A549 (cell line): ENCODE measurements at regions not wholly inside any gene's neighbourhood (a gene's known extent, or its start where the extent isn't known, plus 50 kb on each side); places are given as distances from the start of the nearest gene placed in this dataset.

Experiments
- ATAC-seq, 2 experiments: fragments of 200-7000 bp in 1 of 2; fragments of >200 bp in 1 of 2; cut with Nextera tagmentation in 1 of 2; cut with Tn5 transposase in 1 of 2; 3 replicates each; pipeline versions ENCODE4 v1.8.0 to v1.9.1; 2018 to 2020; ENCODE audit warnings: mild to moderate bottlenecking in 1 of 2, moderate library complexity in 1 of 2
- CTCF ChIA-PET: fragments of 300-600 bp; sonication (Branson Sonifier 250); formaldehyde crosslinking; extraction: SDS; loops from one replicate; lab custom pipeline; 2021; ENCODE audit warnings: antibody characterized with exemption, inconsistent platforms; lab: Yijun Ruan, JAX
- POLR2A ChIA-PET: fragments of 350-600 bp; formaldehyde crosslinking; extraction: SDS; loops from one replicate; lab custom pipeline; 2021; ENCODE audit warnings: antibody characterized with exemption, inconsistent platforms; lab: Yijun Ruan, JAX
- DNase-seq, 2 experiments: peaks; one replicate each; pipeline versions ENCODE4 v3.0.0 to v3.0.0-alpha.2; 2011 to 2016; ENCODE audit warnings: low read depth in 1 of 2, low spot score in 1 of 2
- FAIRE-seq: peaks from 2 replicates; lab custom pipeline; 2011; peaks lifted over from hg19 to GRCh38; lab: Jason Lieb, UNC
- H3K27ac ChIP-seq, 2 experiments: fragments of >200 bp; sonication (Bioruptor Twin); formaldehyde crosslinking; 3 replicates each; pipeline ENCODE4 v1.5.1; 2016 to 2017
- H3K4me1 ChIP-seq: fragments of >200 bp; sonication (Bioruptor Twin); formaldehyde crosslinking; 3 replicates; pipeline ENCODE4 v1.6.1; 2016
- H3K4me2 ChIP-seq: fragments of >200 bp; sonication (Bioruptor Twin); formaldehyde crosslinking; 3 replicates; pipeline ENCODE4 v1.6.1; 2016
- H3K4me3 ChIP-seq: fragments of >200 bp; sonication (Bioruptor Twin); formaldehyde crosslinking; 3 replicates; pipeline ENCODE4 v1.5.1; 2016
- H3K9me3 ChIP-seq: fragments of >200 bp; sonication (Bioruptor Twin); formaldehyde crosslinking; 3 replicates; pipeline ENCODE4 v1.6.1; 2016
- BCL3 ChIP-seq: fragments of >200 bp; sonication (Bioruptor Twin); formaldehyde crosslinking; IDR thresholded peaks from 3 replicates; pipeline ENCODE4 v1.6.1; 2016
- BHLHE40 ChIP-seq: IDR thresholded peaks from 2 replicates; pipeline ENCODE4 v1.6.1; 2012; ENCODE audit warnings: low read depth, low read length, inconsistent platforms
- EP300 ChIP-seq, 2 experiments: fragments of >200 bp; sonication (Bioruptor Twin); formaldehyde crosslinking; IDR thresholded peaks; 2 replicates in 1 of 2; 3 replicates in 1 of 2; pipeline ENCODE4 v1.6.1; 2016 to 2017
- ESRRA ChIP-seq: fragments of 150-350 bp; IDR thresholded peaks from 2 replicates; pipeline ENCODE4 v1.6.1; 2014; ENCODE audit warnings: mild to moderate bottlenecking, low read length, borderline replicate concordance
- FOXS1 ChIP-seq: fragments of 250-450 bp; sonication (Bioruptor Pico); IDR thresholded peaks from 2 replicates; pipeline ENCODE4 v1.5.0; 2020; ENCODE audit warnings: mild to moderate bottlenecking, moderate library complexity
- GATA3 ChIP-seq: IDR thresholded peaks from 2 replicates; pipeline ENCODE4 v1.6.1; 2012; ENCODE audit warnings: borderline replicate concordance
- HDAC2 ChIP-seq: fragments of 200-600 bp; sonication (generic); IDR thresholded peaks from 2 replicates; pipeline ENCODE4 v1.6.1; 2016
- HEYL ChIP-seq: fragments of 250-450 bp; sonication (Bioruptor Pico); IDR thresholded peaks from 2 replicates; pipeline ENCODE4 v1.8.0; 2021; ENCODE audit warnings: mild to moderate bottlenecking, moderate library complexity
- HMGXB4 ChIP-seq: fragments of 250-450 bp; sonication (Bioruptor Pico); IDR thresholded peaks from 2 replicates; pipeline ENCODE4 v1.5.0; 2021; ENCODE audit warnings: mild to moderate bottlenecking, moderate library complexity, borderline replicate concordance
- HOXB5 ChIP-seq: fragments of 250-450 bp; sonication (Bioruptor Pico); IDR thresholded peaks from 2 replicates; pipeline ENCODE4 v1.5.0; 2020; ENCODE audit warnings: mild to moderate bottlenecking, moderate library complexity
- KDM1A ChIP-seq: fragments of 200-600 bp; sonication (generic); IDR thresholded peaks from 2 replicates; pipeline ENCODE4 v1.6.1; 2016; ENCODE audit warnings: low read depth, mild to moderate bottlenecking
- MAFK ChIP-seq: fragments of 450-650 bp; IDR thresholded peaks from 2 replicates; pipeline ENCODE4 v1.6.1; 2014; ENCODE audit not compliant: partially characterized antibody
- MAZ ChIP-seq: fragments of 150-350 bp; IDR thresholded peaks from 2 replicates; pipeline ENCODE4 v1.6.1; 2014; ENCODE audit warnings: antibody characterized with exemption, low read depth, low read length, borderline replicate concordance
- NPAS2 ChIP-seq: fragments of 250-450 bp; sonication (Bioruptor Pico); IDR thresholded peaks from 2 replicates; pipeline ENCODE4 v1.8.0; 2022; ENCODE audit warnings: mild to moderate bottlenecking, moderate library complexity, borderline replicate concordance
- SMC3 ChIP-seq: fragments of >200 bp; sonication (Bioruptor Twin); formaldehyde crosslinking; IDR thresholded peaks from 3 replicates; pipeline ENCODE4 v1.6.1; 2018; ENCODE audit warnings: inconsistent platforms
- ZNF302 ChIP-seq: fragments of 250-450 bp; sonication (Bioruptor Pico); IDR thresholded peaks from 2 replicates; pipeline ENCODE4 v1.9.0; 2021; ENCODE audit warnings: inconsistent platforms, mild to moderate bottlenecking, moderate library complexity
- ZSCAN20 ChIP-seq: fragments of 250-450 bp; sonication (Bioruptor Pico); IDR thresholded peaks from 2 replicates; pipeline ENCODE4 v1.8.0; 2022; ENCODE audit warnings: mild to moderate bottlenecking, moderate library complexity
- WGBS: methylation state at CpG from one replicate; pipeline ENCODE4 v1.1.6; 2017; ENCODE audit errors: missing lambda C conversion rate; 5-methylcytosine and 5-hydroxymethylcytosine counted together

- Histone ChIP-seq H3K4me3 (no peak overlapping the region), H3K27ac (no peak overlapping the region), H3K4me1 (no peaks in the 10 kb centered on the region), H3K9me3 (no peaks in the 10 kb centered on the region; the same call in 2 of the 3 replicates), H3K4me2 (no peak overlapping the region)
- FAIRE-seq (no peak), DNase-seq (no peak), ATAC-seq (no peak)
- POLR2A ChIA-PET, result no interaction called here
- no peak for TF ChIP-seq ZSCAN20
- no peak for TF ChIP-seq BCL3
- no peak for TF ChIP-seq GATA3
- TF ChIP-seq SMC3, result no peak
- TF ChIP-seq MAZ, result no peak
- no peak for TF ChIP-seq ZNF302 (CRISPR knock-in tag)
- TF ChIP-seq HEYL (CRISPR knock-in tag), result no peak
- TF ChIP-seq HOXB5 (CRISPR knock-in tag), result no peak
- no peak for TF ChIP-seq HDAC2
- no peak for TF ChIP-seq FOXS1 (CRISPR knock-in tag)
- no peak for TF ChIP-seq ESRRA
- TF ChIP-seq HMGXB4, result no peak
- TF ChIP-seq NPAS2 (CRISPR knock-in tag), result no peak
- no peak for TF ChIP-seq BHLHE40
- TF ChIP-seq KDM1A, result no peak
- WGBS, result 21% methylated on average over 6 of the region's 6 CpGs
- CTCF ChIA-PET, result no interaction called here
Observed at GRCh38 chr3:36032180-36033047, 347.9 kb upstream of the STAC start.

GRCh38 chr3:36058404-36059030, 321.8 kb upstream of the STAC start:
- H3K4me2 ChIP-seq, result no peak overlapping the region
- no peak overlapping the region for H3K4me3 ChIP-seq
- no peak for FAIRE-seq
- DNase-seq, result no peak
- POLR2A ChIA-PET, result no interaction called here
- TF ChIP-seq MAFK (peak; percentile 30), NPAS2 (CRISPR knock-in tag) (no peak)
- H3K4me1 ChIP-seq, result peaks cover 13% of the 10 kb centered on the region; the same call in 1 of the 3 replicates
- no peak overlapping the region for H3K27ac ChIP-seq
- CTCF ChIA-PET, result no interaction called here
- ATAC-seq, result no peak
- no peaks in the 10 kb centered on the region for H3K9me3 ChIP-seq

GRCh38 chr3:36060950-36061349, 319.4 kb upstream of the STAC start:
- ChIA-PET CTCF (interaction anchor here (1.0 kb wide), 1 partner anchor 95 kb away, joined by 4 read pairs; no protein-coding TSS in a partner anchor), POLR2A (no interaction called here)
- WGBS, result 16% methylated on average over 5 of the region's 5 CpGs
- ATAC-seq (peak; percentile 58 to 62; a peak in 5 of 6 replicates), FAIRE-seq (no peak), DNase-seq (peak; percentile 1 to 35)
- Histone ChIP-seq H3K27ac (no peak overlapping the region), H3K4me3 (no peak overlapping the region), H3K4me2 (peak overlapping the region; percentile 50), H3K4me1 (peaks cover 25% of the 10 kb centered on the region), H3K9me3 (no peaks in the 10 kb centered on the region)
- 0 out of 5 replicates have a peak, but pooled peaks of 1 of the 2 experiments have one; percentile 9 for TF ChIP-seq EP300 (IDR thresholded peaks at IDR 0.05)
- TF ChIP-seq NPAS2 (CRISPR knock-in tag), result no peak
- TF ChIP-seq GATA3, result 0 out of 2 replicates have a peak, but pooled peaks have one; percentile 31
